HAP-1 (cell line): ENCODE measurements at regions not wholly inside any gene's neighbourhood (a gene's known extent, or its start where the extent isn't known, plus 50 kb on each side); places are given as distances from the start of the nearest gene placed in this dataset.

ENCODE experiments used
- DNase-seq, 2 experiments: peaks; one replicate each; pipeline ENCODE4 v3.0.0-alpha.2; 2016 to 2020; ENCODE audit warnings: low spot score in 2 of 2
- H3K27me3 ChIP-seq: fragments of 250-450 bp; sonication (Bioruptor Pico); 2 replicates; pipeline ENCODE4 v1.5.1; 2020; ENCODE audit warnings: low read depth, mild to moderate bottlenecking, moderate library complexity
- H3K36me3 ChIP-seq: fragments of 250-450 bp; sonication (Bioruptor Pico); replicated peaks from 2 replicates; pipeline ENCODE4 v1.5.1; 2020; ENCODE audit warnings: mild to moderate bottlenecking
- H3K4me1 ChIP-seq: fragments of 250-450 bp; sonication (Bioruptor Pico); 2 replicates; pipeline ENCODE4 v1.5.1; 2020; ENCODE audit warnings: mild to moderate bottlenecking
- H3K4me3 ChIP-seq: fragments of 250-450 bp; sonication (Bioruptor Pico); 2 replicates; pipeline ENCODE4 v1.5.1; 2020; ENCODE audit warnings: mild to moderate bottlenecking, moderate library complexity
- H3K9me3 ChIP-seq: fragments of 250-450 bp; sonication (Bioruptor Pico); 2 replicates; pipeline ENCODE4 v1.5.1; 2020; ENCODE audit warnings: mild to moderate bottlenecking, moderate library complexity
- in situ Hi-C: fragments of 300-500 bp; cut with MboI; formaldehyde crosslinking; loops from 3 replicates; pipeline ENCODE4 v1.14.3; 2020; ENCODE audit warnings: low sequenced_read_pairs, inconsistent platforms, mixed read lengths

DNA sequence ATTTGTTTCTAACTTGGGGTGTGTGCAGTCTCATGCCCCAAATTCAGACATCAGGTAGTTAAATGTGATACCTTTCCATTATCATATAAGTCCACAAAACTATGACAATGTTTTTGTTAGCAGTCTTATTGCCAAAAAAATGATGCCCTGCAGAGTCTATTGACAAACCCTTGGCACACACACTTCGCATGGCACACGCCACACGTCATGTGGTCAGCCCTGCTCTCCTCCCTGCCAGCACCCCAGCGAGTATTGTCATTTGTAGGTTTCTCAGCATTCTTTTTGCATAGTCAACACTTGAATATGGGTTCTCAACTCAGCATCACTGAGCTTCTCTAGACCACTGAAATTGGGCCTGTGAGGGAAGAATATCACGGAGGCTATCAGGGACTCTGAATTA, 356.0 kb downstream of the INHBA start:
- no peaks in the 10 kb centered on the region for H3K36me3 ChIP-seq
- H3K4me1 ChIP-seq = no peaks in the 10 kb centered on the region
- H3K4me3 ChIP-seq = no peak overlapping the region
- DNase-seq = no peak
- no peaks in the 10 kb centered on the region for H3K9me3 ChIP-seq
- in situ Hi-C loops = no loop called here
- no peaks in the 10 kb centered on the region for H3K27me3 ChIP-seq

DNA sequence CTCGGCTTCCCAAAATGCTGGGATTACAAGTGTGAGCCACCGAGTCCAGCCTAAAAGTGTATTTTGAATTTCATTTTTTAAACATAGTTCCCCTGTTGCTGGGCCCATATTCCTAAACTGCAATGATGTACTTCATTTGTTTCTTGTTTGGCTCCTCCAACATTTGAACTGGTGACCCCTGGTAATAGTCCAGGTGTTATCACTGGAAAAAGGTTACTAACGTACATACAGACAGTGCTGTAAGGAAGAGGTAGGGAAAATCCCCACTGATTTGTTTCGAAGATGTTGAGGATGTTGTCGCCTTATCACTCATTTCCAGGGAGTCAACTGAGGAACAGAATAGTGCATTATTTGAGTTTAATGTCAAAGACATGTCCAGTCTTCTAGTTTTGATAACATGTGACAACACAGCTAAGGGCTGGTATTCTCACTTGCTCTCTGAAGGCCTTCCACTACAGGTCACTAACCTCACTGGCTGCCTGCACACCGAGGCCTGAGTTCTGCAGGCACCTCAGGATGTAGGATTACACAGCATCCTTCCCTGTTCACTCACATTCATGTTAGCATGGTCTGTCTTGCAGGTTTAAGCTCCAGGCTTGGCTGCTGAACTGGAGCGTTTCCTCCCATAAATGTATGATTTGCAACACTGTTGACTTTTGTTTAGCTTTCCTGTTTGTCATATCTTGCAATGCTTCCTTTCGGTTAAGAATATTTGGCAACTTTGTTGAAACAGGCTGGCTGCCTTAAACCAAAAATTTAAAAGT, 362.8 kb downstream of the INHBA start:
- no peaks in the 10 kb centered on the region for H3K4me1 ChIP-seq
- H3K27me3 ChIP-seq = no peaks in the 10 kb centered on the region
- no peak overlapping the region for H3K4me3 ChIP-seq
- in situ Hi-C loops = no loop called here
- H3K36me3 ChIP-seq = no peaks in the 10 kb centered on the region
- DNase-seq = no peak
- H3K9me3 ChIP-seq = no peaks in the 10 kb centered on the region

DNA sequence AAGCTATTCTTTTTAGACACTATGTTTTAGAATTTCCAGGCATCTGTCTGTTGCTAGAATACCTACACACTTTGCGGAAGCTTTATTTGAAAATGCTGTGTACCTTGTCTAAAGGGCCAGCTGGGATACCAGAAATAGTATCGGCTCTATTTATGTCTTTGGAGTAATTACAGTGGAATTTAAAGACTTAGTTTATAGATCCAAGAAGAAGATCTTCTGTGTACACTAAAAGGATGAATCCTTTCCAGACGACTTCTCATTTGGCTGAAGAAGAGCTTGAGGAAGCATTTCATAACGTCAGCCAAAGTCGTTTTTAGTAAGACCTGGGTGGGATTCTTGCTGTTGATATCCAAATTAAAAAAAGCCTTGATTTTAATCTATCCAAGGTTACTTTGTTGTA, 365.9 kb downstream of the INHBA start:
- DNase-seq = no peak
- in situ Hi-C loops = no loop called here

DNA sequence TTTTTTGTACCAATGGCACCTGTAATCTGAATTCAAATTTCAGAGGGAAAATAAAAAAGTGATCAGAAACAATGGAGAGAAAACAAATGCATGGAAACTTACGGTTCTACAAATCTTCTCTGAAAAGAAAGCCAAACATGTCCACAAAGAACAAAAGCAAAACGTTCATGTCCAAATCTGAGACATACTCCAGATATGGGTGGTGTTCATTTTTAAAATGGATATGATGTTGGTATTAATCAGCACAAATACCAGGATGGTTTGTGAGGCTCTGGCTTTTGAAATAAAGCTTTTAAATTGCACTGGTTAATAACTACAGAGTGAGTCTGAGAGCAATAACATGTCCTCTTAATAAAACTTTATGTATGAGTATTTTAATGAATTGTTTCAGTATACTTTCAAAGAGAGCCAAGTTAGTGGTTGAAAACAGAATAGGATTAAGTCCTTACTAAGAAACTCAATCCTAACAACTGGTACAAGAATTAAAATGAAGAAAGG, 366.4 kb downstream of the INHBA start:
- Histone ChIP-seq H3K27me3 (no peaks in the 10 kb centered on the region), H3K36me3 (no peaks in the 10 kb centered on the region), H3K9me3 (no peaks in the 10 kb centered on the region), H3K4me1 (no peaks in the 10 kb centered on the region), H3K4me3 (no peak overlapping the region)
- DNase-seq = no peak
- in situ Hi-C loops = no loop called here

More for the DNA sequence above, 365.9 kb downstream of the INHBA start:
- H3K36me3 ChIP-seq = no peaks in the 10 kb centered on the region
- H3K27me3 ChIP-seq = no peaks in the 10 kb centered on the region
- no peak overlapping the region for H3K4me3 ChIP-seq
- H3K4me1 ChIP-seq = no peaks in the 10 kb centered on the region
- H3K9me3 ChIP-seq = no peaks in the 10 kb centered on the region

DNA sequence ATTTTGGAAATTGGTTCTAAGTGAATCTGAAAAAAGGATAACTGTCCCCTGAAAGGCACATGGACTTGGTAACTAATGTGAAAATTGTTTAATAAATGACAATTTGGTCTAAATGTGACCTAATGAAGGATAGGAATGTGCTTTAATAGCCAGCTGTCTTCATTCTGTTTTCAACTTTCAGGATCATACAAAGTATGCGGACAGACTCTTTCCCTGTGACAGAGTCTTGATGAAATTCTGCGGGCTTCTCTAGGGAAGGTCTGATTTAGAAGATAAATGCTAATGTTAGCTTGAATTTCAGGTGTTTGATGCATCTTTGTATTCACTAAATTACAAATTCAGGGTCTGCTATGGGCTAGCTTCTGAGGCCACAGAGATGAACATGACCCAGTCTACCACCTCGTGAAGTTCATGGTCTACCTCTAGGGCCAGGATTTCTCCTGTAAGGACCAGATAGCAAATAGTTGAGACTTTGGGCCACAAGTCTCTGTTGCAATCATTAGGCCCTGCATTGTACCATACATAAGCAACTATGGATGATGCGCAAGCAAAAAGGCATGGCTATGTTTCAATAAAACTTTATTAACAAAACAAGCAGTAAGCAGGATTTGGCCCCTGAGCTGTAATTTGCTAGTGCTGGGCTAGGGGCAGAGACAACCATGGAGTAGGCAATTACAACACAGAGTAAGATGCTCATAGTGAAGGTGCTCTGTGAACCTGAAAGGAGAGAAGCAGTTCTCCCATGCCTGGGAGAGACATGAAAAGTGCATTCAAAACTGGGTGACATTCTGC, 368.6 kb downstream of the INHBA start:
- no peak for DNase-seq
- Histone ChIP-seq H3K9me3 (no peaks in the 10 kb centered on the region), H3K36me3 (no peaks in the 10 kb centered on the region), H3K27me3 (no peaks in the 10 kb centered on the region), H3K4me1 (no peaks in the 10 kb centered on the region), H3K4me3 (no peak overlapping the region)
- in situ Hi-C loops = no loop called here

DNA sequence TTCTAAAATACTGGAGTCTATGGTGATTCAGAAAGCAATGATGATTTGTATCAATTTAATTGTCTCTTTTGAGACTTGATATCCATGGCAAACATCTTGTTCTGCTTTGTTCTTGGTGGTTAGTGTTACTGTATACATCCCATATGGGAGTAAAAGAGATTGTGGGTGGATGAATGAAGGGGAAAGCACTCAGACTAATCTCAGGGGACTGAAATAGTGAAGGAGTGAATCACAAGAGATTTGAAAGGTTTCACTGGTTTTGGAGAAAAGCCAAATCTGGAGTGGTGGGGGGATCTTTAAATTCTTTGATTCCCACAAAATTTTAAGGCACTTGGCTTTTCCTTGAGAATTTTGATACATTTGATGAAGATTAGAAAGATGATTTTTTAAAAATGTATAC, 369.4 kb downstream of the INHBA start:
- DNase-seq = no peak
- Histone ChIP-seq H3K9me3 (no peaks in the 10 kb centered on the region), H3K36me3 (no peaks in the 10 kb centered on the region), H3K4me3 (no peak overlapping the region), H3K4me1 (no peaks in the 10 kb centered on the region), H3K27me3 (no peaks in the 10 kb centered on the region)
- in situ Hi-C loops = no loop called here

DNA sequence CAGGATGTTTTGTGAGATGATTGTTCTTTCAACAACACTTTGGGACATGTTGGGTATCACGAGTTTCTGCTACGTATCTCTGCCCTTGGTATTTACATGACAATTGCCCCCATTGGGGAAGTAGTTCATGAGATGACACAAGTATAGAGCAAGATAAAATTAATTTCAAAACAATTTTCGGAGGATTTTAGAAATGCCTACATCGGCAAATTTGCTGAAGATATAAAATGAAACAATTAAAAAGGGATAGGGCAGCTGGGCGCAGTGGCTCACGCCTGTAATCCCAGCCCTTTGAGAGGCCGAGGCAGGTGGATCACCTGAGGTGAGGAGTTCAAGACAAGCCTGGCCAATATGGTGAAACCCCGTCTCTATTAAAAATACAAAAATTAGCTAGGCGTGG, 371.7 kb downstream of the INHBA start:
- in situ Hi-C loops = no loop called here
- no peaks in the 10 kb centered on the region for H3K4me1 ChIP-seq
- H3K36me3 ChIP-seq = no peaks in the 10 kb centered on the region
- no peaks in the 10 kb centered on the region for H3K27me3 ChIP-seq
- H3K9me3 ChIP-seq = no peaks in the 10 kb centered on the region
- DNase-seq = no peak
- no peak overlapping the region for H3K4me3 ChIP-seq

DNA sequence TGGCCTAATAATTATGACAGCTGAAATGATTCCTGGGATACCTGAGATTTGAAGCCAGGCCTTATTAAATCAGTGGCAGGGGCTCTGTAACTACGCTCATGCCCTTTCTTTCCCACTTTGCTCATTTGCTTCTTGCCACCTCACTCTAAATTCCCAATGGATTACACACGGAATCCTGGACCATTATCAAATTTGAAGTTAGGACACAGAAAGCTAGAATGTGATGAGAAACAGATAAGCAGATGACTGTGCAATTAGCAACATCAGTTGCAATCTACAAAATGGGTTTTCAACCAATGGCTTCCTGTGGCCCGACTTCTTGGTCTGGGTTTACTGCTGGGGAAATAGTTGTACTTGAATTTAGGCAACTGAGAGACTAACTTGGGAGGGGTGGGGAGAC, 374.3 kb downstream of the INHBA start:
- in situ Hi-C loops = no loop called here
- H3K4me1 ChIP-seq = no peaks in the 10 kb centered on the region
- no peak for DNase-seq

DNA sequence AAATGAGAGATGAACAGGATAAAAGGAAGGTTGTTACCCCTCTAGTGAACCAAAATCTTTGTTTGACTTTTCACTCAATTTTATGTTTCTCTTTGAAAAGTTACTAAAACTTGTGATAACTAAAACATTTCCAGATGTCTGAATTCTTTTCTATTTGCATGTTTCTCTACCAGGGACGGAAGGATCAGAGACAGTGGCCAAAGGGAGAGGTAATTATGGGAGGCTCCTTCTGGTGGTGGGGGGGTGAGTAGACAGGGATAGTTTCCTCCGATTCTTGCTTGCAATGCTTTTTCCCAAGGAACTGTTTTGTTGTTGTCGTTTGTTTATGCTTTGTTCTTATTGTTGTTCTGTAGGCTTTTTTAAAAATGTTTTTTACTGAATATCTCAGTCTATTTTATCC, 374.8 kb downstream of the INHBA start:
- no peak for DNase-seq
- Histone ChIP-seq H3K36me3 (no peaks in the 10 kb centered on the region), H3K4me3 (no peak overlapping the region), H3K9me3 (no peaks in the 10 kb centered on the region), H3K4me1 (no peaks in the 10 kb centered on the region), H3K27me3 (no peaks in the 10 kb centered on the region)
- in situ Hi-C loops = no loop called here

More for the DNA sequence above, 374.3 kb downstream of the INHBA start:
- Histone ChIP-seq H3K9me3 (no peaks in the 10 kb centered on the region), H3K36me3 (no peaks in the 10 kb centered on the region), H3K27me3 (no peaks in the 10 kb centered on the region), H3K4me3 (no peak overlapping the region)

DNA sequence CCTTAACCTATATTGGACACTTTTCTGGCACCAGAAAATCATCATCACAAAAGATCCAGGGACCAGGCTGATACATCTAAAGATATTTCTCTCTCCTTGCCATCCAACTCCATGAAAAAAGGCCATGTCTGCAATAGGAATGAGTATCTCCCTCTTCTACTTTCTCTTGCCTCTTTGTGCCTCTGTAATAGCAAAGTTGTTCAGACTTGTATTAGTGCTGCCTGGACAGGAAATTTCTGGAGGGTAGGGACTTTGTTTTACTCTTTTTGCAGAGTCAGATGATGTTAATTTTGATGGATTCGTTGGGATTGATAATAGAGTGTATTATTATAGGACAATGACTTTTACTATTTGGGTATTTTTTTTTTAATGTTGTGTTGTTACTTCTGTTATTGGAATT, 376.3 kb downstream of the INHBA start:
- in situ Hi-C loops = no loop called here

DNA sequence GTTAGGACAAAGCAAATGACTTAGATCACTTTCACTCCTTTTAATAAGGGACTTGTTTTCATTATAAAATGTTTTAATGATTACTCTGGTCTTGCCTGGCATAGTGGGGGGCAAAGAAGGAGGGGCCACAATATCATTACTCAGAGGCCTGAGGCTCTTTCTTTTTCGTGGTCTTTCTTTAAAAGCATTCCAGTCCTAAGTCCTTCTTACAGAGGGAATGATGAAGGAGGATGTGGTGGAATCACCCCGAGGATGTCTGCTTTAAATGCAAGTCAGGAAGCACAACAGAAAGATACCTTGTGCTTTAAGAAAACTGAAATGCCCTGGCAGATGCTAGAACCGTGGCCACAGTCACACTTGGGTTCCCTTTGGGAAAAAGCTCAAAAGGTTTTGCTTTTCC, 379.1 kb downstream of the INHBA start:
- Histone ChIP-seq H3K4me1 (no peaks in the 10 kb centered on the region), H3K36me3 (no peaks in the 10 kb centered on the region), H3K4me3 (no peak overlapping the region), H3K9me3 (no peaks in the 10 kb centered on the region), H3K27me3 (no peaks in the 10 kb centered on the region)
- in situ Hi-C loops = no loop called here
- DNase-seq = no peak

More for the DNA sequence above, 376.3 kb downstream of the INHBA start:
- Histone ChIP-seq H3K27me3 (no peaks in the 10 kb centered on the region), H3K36me3 (no peaks in the 10 kb centered on the region), H3K4me1 (no peaks in the 10 kb centered on the region), H3K4me3 (no peak overlapping the region), H3K9me3 (no peaks in the 10 kb centered on the region)
- DNase-seq = no peak

DNA sequence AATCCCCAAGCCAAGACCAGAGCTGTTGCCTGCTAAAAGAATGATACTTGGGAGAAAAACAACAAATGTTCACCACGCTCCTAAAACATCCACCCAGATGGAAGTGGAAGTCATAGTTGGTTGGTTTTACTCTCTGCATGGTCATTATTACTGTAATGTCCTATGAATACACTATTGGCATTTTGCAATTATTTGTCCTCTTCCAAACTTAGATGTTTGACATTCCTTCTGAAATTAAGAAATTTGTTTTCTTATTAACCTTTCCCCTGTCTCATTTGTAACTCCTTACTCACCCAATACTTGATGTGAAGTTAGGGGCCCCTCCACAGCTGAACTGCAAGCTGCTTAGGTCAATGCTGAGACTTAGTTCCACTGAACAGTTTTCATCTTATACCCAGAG, 383.3 kb downstream of the INHBA start:
- Histone ChIP-seq H3K27me3 (no peaks in the 10 kb centered on the region), H3K4me3 (no peak overlapping the region), H3K36me3 (no peaks in the 10 kb centered on the region), H3K9me3 (no peaks in the 10 kb centered on the region), H3K4me1 (no peaks in the 10 kb centered on the region)
- DNase-seq = no peak
- in situ Hi-C loops = no loop called here

DNA sequence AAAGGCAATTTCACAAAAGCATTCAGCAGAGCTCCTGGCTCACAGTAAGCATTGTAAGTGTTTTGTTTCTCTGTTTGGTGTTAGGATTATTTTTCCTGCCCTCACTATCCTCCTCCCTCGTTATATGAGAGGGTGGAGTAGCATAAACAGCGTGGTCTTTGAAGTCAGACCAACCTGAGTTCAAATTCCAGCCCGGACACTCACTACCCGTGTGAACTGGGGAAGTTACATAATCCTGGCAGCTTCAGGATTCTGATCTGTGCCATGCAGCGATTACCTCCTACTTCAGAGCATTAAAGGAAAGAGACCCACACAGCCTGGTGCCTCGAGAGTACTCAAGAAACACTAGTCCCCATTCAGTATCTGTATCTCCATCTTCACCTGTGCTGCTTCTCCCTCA, 386.5 kb downstream of the INHBA start:
- in situ Hi-C loops = no loop called here
- H3K27me3 ChIP-seq = no peaks in the 10 kb centered on the region
- DNase-seq = no peak
- H3K4me3 ChIP-seq = no peak overlapping the region
- H3K36me3 ChIP-seq = no peaks in the 10 kb centered on the region
- no peaks in the 10 kb centered on the region for H3K4me1 ChIP-seq
- no peaks in the 10 kb centered on the region for H3K9me3 ChIP-seq

DNA sequence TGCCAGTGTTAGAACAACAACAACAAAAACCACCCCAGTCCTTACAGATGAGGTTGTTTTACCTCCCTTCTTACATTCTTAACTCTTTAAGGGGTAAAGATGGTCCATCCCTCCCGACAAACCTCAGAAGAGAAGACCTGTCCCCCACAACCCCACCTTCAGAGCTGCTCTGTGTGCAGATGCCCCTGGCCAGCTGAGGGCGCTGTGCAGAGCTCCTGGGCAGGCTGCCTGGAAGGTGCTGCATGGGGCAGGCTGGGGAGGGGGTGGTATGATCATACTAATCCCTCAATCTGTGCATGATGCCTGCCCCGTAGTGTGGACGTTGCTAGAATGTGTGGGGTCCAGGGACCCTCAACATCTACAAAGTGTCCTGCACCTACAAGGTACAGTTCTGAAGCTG, 387.1 kb downstream of the INHBA start:
- in situ Hi-C loops = no loop called here
- Histone ChIP-seq H3K36me3 (no peaks in the 10 kb centered on the region), H3K27me3 (no peaks in the 10 kb centered on the region), H3K9me3 (no peaks in the 10 kb centered on the region), H3K4me1 (no peaks in the 10 kb centered on the region), H3K4me3 (no peak overlapping the region)
- DNase-seq = peak in 1 of 2 experiments; percentile 7
